Fibroblast of villous mesenchyme (primary cell): ENCODE measurements at regions not wholly inside any gene's neighbourhood (a gene's known extent, or its start where the extent isn't known, plus 50 kb on each side); places are given as distances from the start of the nearest gene placed in this dataset.

Source experiments
- DNase-seq: peaks from one replicate; pipeline ENCODE4 v3.0.0-alpha.2; 2010; ENCODE audit warnings: low read depth
- H3K4me3 ChIP-seq: 2 replicates; pipeline ENCODE4 v1.5.1; 2011; ENCODE audit warnings: low read depth, mild to moderate bottlenecking, low read length
- CTCF ChIP-seq: IDR thresholded peaks from 2 replicates; pipeline ENCODE4 v1.5.1; 2012; ENCODE audit warnings: low read depth, mild to moderate bottlenecking, low read length; ENCODE audit not compliant: insufficient read depth

- TF ChIP-seq CTCF = no peak
- H3K4me3 ChIP-seq = no peak overlapping the region
- DNase-seq = no peak
Observed at GRCh38 chr1:177600321-177600720, 369.5 kb downstream of the SEC16B start.

GRCh38 chr1:177597393-177597792, 372.5 kb downstream of the SEC16B start:
- TF ChIP-seq CTCF = no peak

GRCh38 chr1:177596485-177596884, 373.4 kb downstream of the SEC16B start:
- no peak for DNase-seq
- no peak for TF ChIP-seq CTCF
- H3K4me3 ChIP-seq = no peak overlapping the region

More at GRCh38 chr1:177597393-177597792, 372.5 kb downstream of the SEC16B start:
- no peak overlapping the region for H3K4me3 ChIP-seq
- no peak for DNase-seq

GRCh38 chr1:177593105-177593504, 376.8 kb downstream of the SEC16B start:
- no peak for TF ChIP-seq CTCF
- no peak overlapping the region for H3K4me3 ChIP-seq
- DNase-seq = no peak

- no peak overlapping the region for H3K4me3 ChIP-seq
- no peak for TF ChIP-seq CTCF
- DNase-seq = no peak
Observed at GRCh38 chr1:177592624-177593023, 377.2 kb downstream of the SEC16B start.

- TF ChIP-seq CTCF = no peak
- DNase-seq = no peak
- no peak overlapping the region for H3K4me3 ChIP-seq
Observed at GRCh38 chr1:177591155-177591554, 378.7 kb downstream of the SEC16B start.

GRCh38 chr1:177589166-177589565, 380.7 kb downstream of the SEC16B start:
- H3K4me3 ChIP-seq = no peak overlapping the region

More at GRCh38 chr1:177589166-177589565, 380.7 kb downstream of the SEC16B start:
- TF ChIP-seq CTCF = no peak
- DNase-seq = no peak
